Sigmoid colon (tissue), 4 donors: ENCODE measurements at regions not wholly inside any gene's neighbourhood (a gene's known extent, or its start where the extent isn't known, plus 50 kb on each side); places are given as distances from the start of the nearest gene placed in this dataset.

ENCODE experiments used
- CTCF ChIP-seq, 4 experiments: fragments of 450-650 bp in 3 of 4; fragments of 200-600 bp in 1 of 4; IDR thresholded peaks; one replicate each; pipeline ENCODE4 v1.5.1; 2016 to 2019; ENCODE audit warnings: antibody characterized with exemption in 4 of 4, mild to moderate bottlenecking in 3 of 4, moderate library complexity in 2 of 4
- EP300 ChIP-seq, 4 donors: sonication (generic); formaldehyde crosslinking; IDR thresholded peaks; one replicate each; pipeline ENCODE4 v1.6.1; 2017; ENCODE audit warnings: antibody characterized with exemption in 4 of 4
- POLR2A ChIP-seq, 2 donors: fragments of 450-650 bp; IDR thresholded peaks; one replicate each; pipeline ENCODE4 v1.6.1; 2016; ENCODE audit warnings: antibody characterized with exemption in 2 of 2, mild to moderate bottlenecking in 2 of 2, moderate library complexity in 2 of 2
- POLR2AphosphoS5 ChIP-seq, 4 donors: sonication (generic); formaldehyde crosslinking; IDR thresholded peaks; one replicate each; pipeline ENCODE4 v1.6.1; 2017; ENCODE audit warnings: antibody characterized with exemption in 4 of 4

GRCh38 chr7:28351450-28351849 is 60.9 kb upstream of the CREB5 start:
- TF ChIP-seq POLR2A (IDR thresholded peaks at IDR 0.05) (no peak), CTCF (IDR thresholded peaks at IDR 0.05) (no peak), POLR2AphosphoS5 (IDR thresholded peaks at IDR 0.05) (no peak), EP300 (IDR thresholded peaks at IDR 0.05) (no peak)
